ENCODE measurements at regions not wholly inside any gene's neighbourhood (a gene's known extent, or its start where the extent isn't known, plus 50 kb on each side); places are given as distances from the start of the nearest gene placed in this dataset.

- DNase-seq (ENCODE audit: low spot score): no peak
- TF ChIP-seq, protein P1, sequence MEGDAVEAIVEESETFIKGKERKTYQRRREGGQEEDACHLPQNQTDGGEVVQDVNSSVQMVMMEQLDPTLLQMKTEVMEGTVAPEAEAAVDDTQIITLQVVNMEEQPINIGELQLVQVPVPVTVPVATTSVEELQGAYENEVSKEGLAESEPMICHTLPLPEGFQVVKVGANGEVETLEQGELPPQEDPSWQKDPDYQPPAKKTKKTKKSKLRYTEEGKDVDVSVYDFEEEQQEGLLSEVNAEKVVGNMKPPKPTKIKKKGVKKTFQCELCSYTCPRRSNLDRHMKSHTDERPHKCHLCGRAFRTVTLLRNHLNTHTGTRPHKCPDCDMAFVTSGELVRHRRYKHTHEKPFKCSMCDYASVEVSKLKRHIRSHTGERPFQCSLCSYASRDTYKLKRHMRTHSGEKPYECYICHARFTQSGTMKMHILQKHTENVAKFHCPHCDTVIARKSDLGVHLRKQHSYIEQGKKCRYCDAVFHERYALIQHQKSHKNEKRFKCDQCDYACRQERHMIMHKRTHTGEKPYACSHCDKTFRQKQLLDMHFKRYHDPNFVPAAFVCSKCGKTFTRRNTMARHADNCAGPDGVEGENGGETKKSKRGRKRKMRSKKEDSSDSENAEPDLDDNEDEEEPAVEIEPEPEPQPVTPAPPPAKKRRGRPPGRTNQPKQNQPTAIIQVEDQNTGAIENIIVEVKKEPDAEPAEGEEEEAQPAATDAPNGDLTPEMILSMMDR (IDR thresholded peaks at IDR 0.05; ENCODE audit: borderline replicate concordance, control extremely low read depth, extremely low read depth, insufficient read depth, missing control alignments): no peak
Observed at GRCh38 chr10:8712656-8713055, 658.2 kb downstream of the GATA3 start.

DNA sequence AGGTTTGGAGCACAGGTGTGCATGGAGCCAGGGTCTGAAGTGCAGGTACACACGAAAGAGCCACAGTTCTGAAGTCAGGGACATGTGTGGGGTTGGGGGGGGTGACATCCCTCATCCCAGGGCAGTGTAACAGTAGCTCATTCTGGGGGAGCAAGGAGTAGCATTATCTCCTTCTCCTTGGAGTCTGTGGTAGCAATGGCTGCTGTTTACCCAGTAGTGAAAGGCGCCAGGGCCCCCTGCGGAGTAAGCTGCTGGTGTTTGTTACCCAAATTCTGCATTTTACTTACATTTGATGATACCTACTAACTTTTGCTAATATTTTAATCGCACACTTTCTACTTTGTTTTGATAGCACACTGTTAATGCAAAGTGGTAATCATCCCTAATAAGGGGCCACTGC is 665.5 kb downstream of the GATA3 start:
- TF ChIP-seq, protein P1 (IDR thresholded peaks at IDR 0.05; ENCODE audit: borderline replicate concordance, control extremely low read depth, extremely low read depth, insufficient read depth, missing control alignments): no peak
- in situ Hi-C loops (cut with MboI; ENCODE audit: low sequenced_read_pairs, unreplicated experiment): no loop called here
- no peak for DNase-seq (ENCODE audit: low spot score)

More at GRCh38 chr10:8712656-8713055, 658.2 kb downstream of the GATA3 start:
- in situ Hi-C loops (cut with MboI; ENCODE audit: low sequenced_read_pairs, unreplicated experiment): no loop called here

- no peak for DNase-seq (ENCODE audit: low spot score)
- in situ Hi-C loops (cut with MboI; ENCODE audit: low sequenced_read_pairs, unreplicated experiment): no loop called here
- TF ChIP-seq, protein P1 (IDR thresholded peaks at IDR 0.05; ENCODE audit: borderline replicate concordance, control extremely low read depth, extremely low read depth, insufficient read depth, missing control alignments): no peak
Observed at GRCh38 chr10:8721650-8722049, 667.2 kb downstream of the GATA3 start.

GRCh38 chr10:8722835-8723234 is 668.3 kb downstream of the GATA3 start:
- TF ChIP-seq, protein P1 (IDR thresholded peaks at IDR 0.05; ENCODE audit: borderline replicate concordance, control extremely low read depth, extremely low read depth, insufficient read depth, missing control alignments): no peak
- in situ Hi-C loops (cut with MboI; ENCODE audit: low sequenced_read_pairs, unreplicated experiment): no loop called here
- no peak for DNase-seq (ENCODE audit: low spot score)

DNA sequence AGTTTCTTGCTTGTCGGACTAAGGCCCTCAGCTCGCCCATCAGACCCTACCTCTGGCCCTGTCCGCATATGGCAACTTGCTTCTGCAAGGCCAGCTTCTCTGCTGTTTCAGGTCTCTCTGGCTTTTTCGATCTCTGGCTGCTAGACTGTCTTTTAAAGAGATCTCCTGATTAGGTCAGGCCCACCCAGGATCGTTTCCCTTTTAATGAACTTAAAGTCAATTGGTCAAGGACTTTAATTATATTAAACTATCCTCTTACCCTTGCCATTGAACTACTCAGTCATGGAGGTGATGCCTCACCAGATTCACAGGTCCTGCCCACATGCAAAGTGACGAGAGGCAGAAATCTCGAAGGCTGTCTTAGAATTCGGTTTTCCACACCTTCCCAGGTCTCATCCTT is 670.9 kb downstream of the GATA3 start:
- TF ChIP-seq, protein P1 (IDR thresholded peaks at IDR 0.05; ENCODE audit: borderline replicate concordance, control extremely low read depth, extremely low read depth, insufficient read depth, missing control alignments): no peak
- in situ Hi-C loops (cut with MboI; ENCODE audit: low sequenced_read_pairs, unreplicated experiment): no loop called here
- no peak for DNase-seq (ENCODE audit: low spot score)

DNA sequence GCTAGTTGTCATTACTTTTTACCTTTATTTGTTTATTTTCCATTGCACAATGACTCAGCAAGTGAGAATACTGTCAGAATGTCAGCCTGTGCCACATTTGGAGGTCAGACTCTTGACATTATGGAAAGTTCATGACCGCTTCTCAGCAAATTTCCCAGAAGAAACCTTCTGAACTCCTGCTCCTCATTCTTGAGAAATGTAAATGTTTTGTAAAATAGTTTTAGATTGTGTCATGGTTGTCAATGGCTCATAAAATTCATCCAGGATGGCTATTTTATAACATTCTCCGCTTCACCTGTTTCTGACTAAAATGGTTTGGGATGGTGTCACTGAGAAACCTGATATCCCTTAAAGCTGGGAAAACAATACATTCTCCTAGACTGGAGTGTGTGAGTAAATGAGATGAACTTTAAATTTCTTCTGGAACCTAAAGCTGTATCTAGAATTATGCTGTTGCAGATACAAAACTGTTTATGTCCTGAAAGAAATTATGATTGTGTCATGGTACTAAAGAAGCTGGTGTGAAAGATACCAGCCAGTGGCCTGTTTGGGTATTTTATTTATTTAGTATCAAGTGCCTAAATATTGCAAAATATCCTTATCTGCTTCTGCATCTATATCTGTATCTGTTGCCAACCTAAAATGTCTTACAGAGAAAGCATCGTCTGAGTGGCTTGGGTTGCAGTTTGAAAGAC is 671.7 kb downstream of the GATA3 start:
- in situ Hi-C loops (cut with MboI; ENCODE audit: low sequenced_read_pairs, unreplicated experiment): no loop called here
- TF ChIP-seq, protein P1 (IDR thresholded peaks at IDR 0.05; ENCODE audit: borderline replicate concordance, control extremely low read depth, extremely low read depth, insufficient read depth, missing control alignments): no peak
- DNase-seq (ENCODE audit: low spot score): no peak
